HL-60/S4 treated with retinoic acid at 250 ng/mL for 4 days and 3 days (cell line): ENCODE measurements at regions not wholly inside any gene's neighbourhood (a gene's known extent, or its start where the extent isn't known, plus 50 kb on each side); places are given as distances from the start of the nearest gene placed in this dataset.

ENCODE experiments used
- in situ Hi-C: fragments of 300-500 bp; cut with MboI; formaldehyde crosslinking; loops from 2 replicates; pipeline ENCODE4 v1.7.0; 2022; ENCODE audit warnings: low sequenced_read_pairs

DNA sequence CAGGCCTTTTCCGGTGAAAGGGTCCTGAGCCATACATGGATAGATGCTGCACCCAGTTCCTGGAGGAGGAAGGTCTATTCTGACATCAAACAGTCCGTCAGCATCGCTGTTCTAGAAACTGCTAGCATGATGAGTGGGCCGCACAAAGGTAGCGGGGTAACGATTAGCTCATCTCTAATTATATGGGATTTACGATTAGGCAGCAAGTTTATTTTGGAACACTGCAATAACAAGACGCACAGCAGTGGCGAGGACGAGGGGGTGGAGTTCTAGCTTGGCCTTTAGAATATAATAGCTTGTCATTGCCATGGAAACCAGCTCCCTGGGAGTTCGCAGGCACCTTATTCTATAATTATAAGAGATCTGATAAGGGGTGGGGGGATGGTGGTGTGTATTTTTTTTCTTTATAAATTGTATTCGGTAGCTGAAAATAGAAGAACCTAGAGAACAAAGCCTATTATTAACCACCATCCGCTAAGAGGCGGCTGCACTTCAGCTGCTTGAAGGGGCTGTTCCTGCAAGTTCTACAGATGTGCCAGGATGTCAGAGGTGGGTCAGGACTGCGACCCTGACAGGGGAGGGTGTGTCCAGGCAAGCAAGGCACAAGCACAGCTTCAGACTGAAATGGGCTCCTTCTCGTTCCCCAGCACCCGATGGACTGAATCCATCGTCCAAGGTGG lies 311.0 kb downstream of the AGTPBP1 start:
- in situ Hi-C loops, result no loop called here

DNA sequence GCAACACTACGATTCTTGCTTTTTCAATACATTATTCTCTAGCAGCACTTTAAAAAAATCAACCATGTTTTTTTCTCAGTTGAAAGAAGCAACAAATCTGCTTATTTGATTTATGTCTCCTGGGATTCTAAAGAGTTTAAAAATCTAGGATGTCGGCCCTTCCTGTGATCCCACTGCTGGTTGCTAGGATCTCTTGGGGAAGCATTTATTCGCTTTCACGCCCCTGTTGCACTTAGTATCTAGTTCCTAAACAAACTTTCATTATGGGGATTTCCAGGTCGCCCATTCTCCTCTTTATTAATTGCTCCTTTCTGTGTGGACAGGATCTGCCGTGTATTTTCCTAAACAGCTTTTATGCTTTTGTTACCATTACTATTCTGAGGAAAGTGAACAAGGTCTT lies 313.5 kb downstream of the AGTPBP1 start:
- in situ Hi-C loops, result no loop called here

DNA sequence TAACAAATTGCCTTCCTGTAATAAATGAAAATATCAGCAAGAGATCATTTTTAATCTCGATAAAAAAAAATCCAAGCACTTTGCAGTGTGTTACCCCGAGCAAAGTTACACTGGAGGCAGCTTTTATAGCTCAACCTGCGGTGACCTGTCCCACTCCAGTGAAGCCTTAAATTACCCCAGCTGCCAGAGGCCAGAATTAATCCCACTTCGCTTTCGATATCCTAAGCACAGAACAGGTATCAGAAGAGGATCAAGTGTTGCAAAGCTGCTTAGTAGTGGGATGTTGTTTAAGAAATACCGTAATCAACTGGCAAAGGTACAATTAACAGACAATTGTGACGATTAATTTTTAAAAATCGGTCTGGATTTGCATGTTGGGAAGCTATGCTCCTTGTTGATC lies 314.0 kb downstream of the AGTPBP1 start:
- in situ Hi-C loops, result no loop called here

GRCh38 chr9:85425153-85425611 lies 316.6 kb downstream of the AGTPBP1 start:
- in situ Hi-C loops, result no loop called here

GRCh38 chr9:85423422-85423821 lies 318.3 kb downstream of the AGTPBP1 start:
- in situ Hi-C loops, result loop anchor here (25.0 kb wide), 1 partner anchor 1011 kb away; no protein-coding TSS in a partner anchor

- in situ Hi-C loops, result loop anchor here (25.0 kb wide), 1 partner anchor 1009 kb away; no protein-coding TSS in a partner anchor
These were observed 320.1 kb downstream of the AGTPBP1 start for GRCh38 chr9:85421641-85422040.

- in situ Hi-C loops, result loop anchor here (25.0 kb wide), 1 partner anchor 1008 kb away; no protein-coding TSS in a partner anchor
These were observed 321.0 kb downstream of the AGTPBP1 start for GRCh38 chr9:85420750-85421149.

GRCh38 chr9:85417674-85418073 lies 324.1 kb downstream of the AGTPBP1 start:
- in situ Hi-C loops, result loop anchor here (25.0 kb wide), 1 partner anchor 1005 kb away; no protein-coding TSS in a partner anchor

GRCh38 chr9:85416715-85417114 lies 325.0 kb downstream of the AGTPBP1 start:
- in situ Hi-C loops, result loop anchor here (25.0 kb wide), 1 partner anchor 1004 kb away; no protein-coding TSS in a partner anchor

DNA sequence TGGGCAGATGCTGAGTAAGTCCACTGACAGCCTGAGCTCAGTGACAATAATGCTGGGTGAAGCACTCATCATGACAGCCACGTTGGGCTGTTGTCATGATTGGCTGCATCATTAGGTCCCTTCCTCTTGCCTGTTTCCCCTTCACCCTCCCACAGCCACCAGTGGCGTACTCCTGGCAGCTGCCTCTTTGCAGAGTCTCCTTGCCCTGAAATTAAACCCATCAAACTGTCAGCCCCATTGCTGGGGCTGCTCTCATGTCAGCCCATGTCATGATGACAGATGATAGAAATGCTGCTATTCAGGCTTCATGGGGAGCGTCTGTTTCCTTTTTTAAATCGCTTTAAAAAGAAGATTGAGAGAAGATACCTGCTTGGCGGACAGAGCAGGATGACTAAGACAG lies 327.4 kb downstream of the AGTPBP1 start:
- in situ Hi-C loops, result loop anchor here (25.0 kb wide), 1 partner anchor 1002 kb away; no protein-coding TSS in a partner anchor

DNA sequence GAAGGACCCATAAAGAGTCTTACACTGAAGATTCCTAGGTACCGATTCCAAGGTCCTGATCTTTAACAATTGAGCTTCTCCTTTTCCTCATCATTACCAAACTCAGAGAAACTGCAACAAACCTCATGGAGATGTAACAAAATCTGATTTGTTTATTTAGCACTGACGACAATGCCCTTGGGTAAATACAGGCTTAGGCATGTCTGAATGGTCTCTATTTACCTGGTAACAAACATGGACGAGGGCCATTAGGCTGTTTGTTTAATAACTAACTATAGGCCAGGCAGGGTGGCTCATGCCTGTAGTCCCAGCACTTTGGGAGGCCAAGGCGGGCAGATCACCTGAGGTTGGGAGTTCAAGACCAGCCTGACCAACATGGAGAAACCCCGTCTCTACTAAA lies 333.3 kb downstream of the AGTPBP1 start:
- in situ Hi-C loops, result loop anchor here (25.0 kb wide), 1 partner anchor 996 kb away; no protein-coding TSS in a partner anchor

DNA sequence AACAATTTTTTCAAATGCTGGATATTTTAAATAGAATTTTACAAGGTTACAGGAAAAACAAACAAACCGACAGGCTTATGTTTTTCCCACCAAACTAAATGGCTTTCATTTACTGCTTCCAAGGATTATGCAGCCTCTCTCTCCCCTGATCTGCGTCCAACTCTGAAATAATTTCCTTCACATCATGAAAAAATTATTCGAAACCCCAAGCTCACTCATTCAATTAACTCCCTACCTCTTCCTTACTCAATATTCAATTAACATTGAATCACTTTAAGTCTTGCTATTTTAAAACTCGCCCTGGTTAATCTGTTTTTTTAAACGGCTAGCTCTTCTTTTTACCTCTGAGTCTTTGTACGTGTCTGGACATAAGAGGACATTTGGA lies 336.2 kb downstream of the AGTPBP1 start:
- in situ Hi-C loops, result loop anchor here (25.0 kb wide), 1 partner anchor 993 kb away; no protein-coding TSS in a partner anchor

- in situ Hi-C loops, result loop anchor here (25.0 kb wide), 1 partner anchor 993 kb away; no protein-coding TSS in a partner anchor
These were observed 336.7 kb downstream of the AGTPBP1 start for GRCh38 chr9:85404911-85405565.

DNA sequence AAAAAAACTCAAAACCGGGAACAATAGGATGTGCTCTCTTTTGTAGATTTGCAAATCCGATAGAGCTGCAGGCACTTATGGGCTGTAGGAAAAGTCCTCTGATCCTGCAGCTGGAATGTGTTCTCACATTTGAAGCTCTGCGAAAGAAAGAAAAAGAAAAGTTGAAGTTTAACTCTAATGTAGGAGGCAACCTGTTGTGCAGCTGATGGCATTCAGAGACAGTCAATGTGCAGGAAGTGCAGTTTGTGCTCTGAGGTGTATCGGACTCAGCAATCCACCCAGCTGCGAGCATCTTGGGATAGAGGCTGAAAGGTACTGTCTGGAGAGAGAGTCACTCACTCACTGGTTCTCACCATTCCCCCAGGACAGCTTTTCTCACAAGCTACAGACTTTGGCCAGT lies 339.2 kb downstream of the AGTPBP1 start:
- in situ Hi-C loops, result loop anchor here (25.0 kb wide), 1 partner anchor 990 kb away; no protein-coding TSS in a partner anchor

DNA sequence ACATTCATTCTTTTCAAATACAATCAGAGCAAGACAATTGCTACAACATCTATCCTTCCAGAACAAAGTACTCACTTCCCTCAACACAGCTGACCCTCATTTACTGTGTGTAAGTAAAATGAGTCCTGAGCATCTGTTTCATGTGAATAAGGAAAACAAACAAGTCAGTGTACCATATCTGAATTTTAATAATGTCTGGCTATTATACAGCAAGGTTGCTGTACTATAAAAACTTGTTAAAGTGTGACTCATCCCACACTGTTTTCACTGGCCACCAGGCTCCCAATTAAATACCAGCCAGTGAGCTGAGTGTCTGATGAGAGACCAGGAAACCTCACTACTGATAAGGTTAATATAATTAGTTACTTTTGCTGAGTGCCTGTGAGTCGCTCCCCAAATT lies 339.8 kb downstream of the AGTPBP1 start:
- in situ Hi-C loops, result loop anchor here (25.0 kb wide), 1 partner anchor 990 kb away; no protein-coding TSS in a partner anchor

GRCh38 chr9:85397005-85397404 lies 344.7 kb downstream of the AGTPBP1 start:
- in situ Hi-C loops, result no loop called here

DNA sequence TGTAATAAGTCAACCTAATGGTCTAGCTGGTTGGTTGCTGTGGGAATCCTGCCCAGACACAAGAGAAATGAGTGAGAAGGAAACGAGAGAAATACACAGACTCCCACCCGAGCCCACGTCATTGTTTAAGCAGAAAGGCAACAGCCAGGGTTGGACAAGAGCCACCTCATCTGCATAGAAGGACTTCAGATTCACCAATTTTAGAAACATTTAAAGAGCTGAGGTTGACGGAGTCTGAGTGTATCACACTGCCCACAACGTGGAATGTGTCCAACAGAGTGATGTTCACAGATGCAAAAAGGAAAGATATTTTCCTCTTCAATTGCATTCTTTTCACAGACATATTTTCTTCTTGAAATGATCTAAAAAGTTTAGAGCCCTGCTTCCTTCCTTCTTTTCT lies 349.5 kb downstream of the AGTPBP1 start:
- in situ Hi-C loops, result no loop called here

GRCh38 chr9:85377731-85378289 lies 363.9 kb downstream of the AGTPBP1 start:
- in situ Hi-C loops, result no loop called here

DNA sequence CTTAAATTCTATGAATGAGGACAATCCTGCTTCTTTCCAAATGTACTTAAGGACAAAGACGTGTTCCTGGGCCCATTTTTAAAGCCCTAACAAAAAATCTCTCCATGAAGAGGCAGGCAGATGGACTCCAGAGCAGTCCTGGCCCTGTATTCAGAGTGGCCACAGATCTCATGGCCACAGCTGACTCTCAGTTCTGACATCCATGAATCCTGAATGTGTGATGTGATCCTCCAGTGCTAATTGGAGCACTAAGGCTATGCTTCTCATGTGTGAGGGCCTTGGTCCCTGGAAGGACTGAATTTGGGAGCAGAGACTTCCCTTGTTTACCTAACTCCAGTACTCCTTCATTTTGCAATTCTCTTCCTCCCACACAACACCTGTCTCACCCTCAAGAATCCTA lies 373.0 kb downstream of the AGTPBP1 start:
- in situ Hi-C loops, result no loop called here

DNA sequence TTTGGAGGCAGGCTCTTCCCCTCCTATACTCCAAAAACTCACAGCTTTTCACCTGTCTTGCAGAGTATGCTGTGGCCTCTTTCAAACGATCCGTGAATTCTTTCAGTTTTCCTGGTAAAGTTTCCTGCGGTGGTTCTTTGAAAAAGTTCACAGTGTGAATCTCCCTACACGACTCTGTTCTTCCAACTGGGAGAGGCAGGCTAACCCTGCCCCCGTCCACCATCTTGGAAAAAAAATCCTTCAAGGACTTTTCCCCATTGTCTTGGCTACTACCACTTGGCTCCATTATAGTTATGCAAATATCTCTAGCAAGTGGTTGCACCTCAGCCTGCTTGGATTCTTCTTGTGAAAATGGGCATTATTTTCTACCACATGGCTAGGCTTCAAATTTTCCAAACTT lies 382.6 kb downstream of the AGTPBP1 start:
- in situ Hi-C loops, result no loop called here

- in situ Hi-C loops, result no loop called here
These were observed 392.7 kb downstream of the AGTPBP1 start for GRCh38 chr9:85349046-85349445.
